HG03520 (cell line): ENCODE measurements at regions not wholly inside any gene's neighbourhood (a gene's known extent, or its start where the extent isn't known, plus 50 kb on each side); places are given as distances from the start of the nearest gene placed in this dataset.
"Not testable (repeated sequence)": the region's sequence is repeated elsewhere in the genome, so short reads cannot be mapped to it uniquely, and the experiment has no call there.

Source experiments
- ATAC-seq: cut with Tn5 transposase; IDR thresholded peaks from one replicate; pipeline ENCODE4 v1.9.1; 2021; ENCODE audit warnings: mild to moderate bottlenecking, moderate library complexity; ENCODE audit not compliant: unreplicated experiment

- peak; percentile 83 for ATAC-seq
Observed at GRCh38 chr11:129695571-129696308, 119.9 kb upstream of the TMEM45B start.

DNA sequence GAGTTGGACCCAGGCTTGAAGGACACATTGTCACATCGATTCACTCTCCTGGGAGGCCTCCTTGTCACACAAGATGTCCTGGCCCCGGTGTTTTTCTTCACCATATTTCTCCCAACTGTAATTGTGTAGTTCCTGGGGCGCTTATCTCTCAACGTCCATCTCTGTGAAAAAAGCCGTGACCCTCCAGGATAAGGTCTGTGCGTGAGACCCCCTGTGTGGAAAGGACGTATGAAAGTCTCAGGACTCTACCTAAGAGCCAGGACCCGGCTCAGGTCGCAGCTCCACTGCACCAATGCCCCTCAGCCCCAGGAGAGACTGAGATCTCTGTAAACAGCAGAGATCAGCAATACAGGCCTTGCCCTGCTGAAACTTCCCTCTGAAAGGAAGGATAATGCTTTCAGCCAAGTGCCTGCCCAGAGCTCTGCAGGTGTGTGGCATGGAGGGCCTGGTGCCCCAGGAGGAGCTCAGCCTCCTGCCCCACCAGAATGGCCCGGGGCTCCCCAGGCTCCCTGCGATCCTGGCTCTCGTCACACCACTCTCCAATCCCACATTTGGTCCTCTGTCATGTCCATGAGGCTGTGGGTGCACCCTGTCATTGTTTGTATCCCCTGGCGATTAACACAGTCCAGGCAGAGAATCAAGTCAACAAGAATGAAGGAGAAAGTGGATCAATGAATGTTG, 119.2 kb upstream of the TMEM45B start:
- ATAC-seq, result no peak

GRCh38 chr11:129698212-129698611, 117.4 kb upstream of the TMEM45B start:
- no peak for ATAC-seq

GRCh38 chr11:129699711-129700304, 115.8 kb upstream of the TMEM45B start:
- no peak for ATAC-seq

- no peak for ATAC-seq
Observed at GRCh38 chr11:129700701-129701100, 114.9 kb upstream of the TMEM45B start.

GRCh38 chr11:129701706-129702105, 113.9 kb upstream of the TMEM45B start:
- ATAC-seq, result no peak

DNA sequence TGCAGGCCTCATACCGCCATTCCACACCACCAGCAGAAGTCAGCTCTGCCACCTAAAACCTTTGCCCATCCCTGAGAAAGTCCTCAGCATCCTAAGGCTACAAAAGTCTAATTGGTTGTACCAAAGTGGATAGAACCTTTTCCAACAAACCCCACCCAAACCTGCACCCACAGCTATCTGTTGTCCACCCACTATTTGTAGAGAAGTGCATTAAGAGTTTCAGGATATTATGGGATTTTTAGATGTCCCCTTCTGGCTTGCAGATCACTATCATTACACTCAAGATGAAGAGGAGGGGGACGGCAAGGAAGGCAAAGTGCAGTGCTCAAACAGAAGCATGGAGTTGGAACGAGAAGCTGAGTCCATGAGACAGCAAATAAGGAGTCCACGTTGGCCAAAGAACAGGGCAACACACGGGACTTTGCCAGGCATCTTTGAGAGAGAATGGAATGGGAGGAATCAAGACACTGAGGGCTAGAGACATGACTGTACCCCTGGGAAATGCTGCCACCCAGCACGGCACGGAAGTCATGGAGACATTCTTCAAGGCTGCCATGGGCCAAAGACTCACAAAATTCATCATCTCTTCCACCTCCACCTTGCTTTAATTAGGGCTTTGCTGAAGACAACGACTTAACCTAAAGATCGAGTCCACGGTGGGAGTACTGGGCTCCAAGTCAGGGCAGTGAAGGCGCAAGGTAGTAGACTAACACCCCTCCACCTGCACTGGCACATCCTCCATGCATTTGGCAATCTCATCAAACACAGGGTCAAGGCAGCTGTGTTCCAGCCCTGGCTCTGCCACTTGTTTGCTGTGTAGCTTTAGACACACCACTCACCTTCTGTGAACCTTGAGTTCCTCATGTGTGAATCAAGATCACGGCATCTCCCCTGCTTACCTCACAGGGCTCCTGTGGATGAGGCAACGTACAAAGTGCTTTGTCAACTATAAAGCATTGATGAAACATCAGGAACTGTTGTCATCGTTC, 112.9 kb upstream of the TMEM45B start:
- ATAC-seq, result no peak

- no peak for ATAC-seq
Observed at GRCh38 chr11:129703846-129704245, 111.8 kb upstream of the TMEM45B start.

- no peak for ATAC-seq
Observed at GRCh38 chr11:129704831-129705230, 110.8 kb upstream of the TMEM45B start.

- no peak for ATAC-seq
Observed at GRCh38 chr11:129705341-129705740, 110.3 kb upstream of the TMEM45B start.

GRCh38 chr11:129705933-129706332, 109.7 kb upstream of the TMEM45B start:
- no peak for ATAC-seq

- ATAC-seq, result no peak
Observed at GRCh38 chr11:129709801-129710398, 105.7 kb upstream of the TMEM45B start.

- no peak for ATAC-seq
Observed at GRCh38 chr11:129710423-129710822, 105.2 kb upstream of the TMEM45B start.

GRCh38 chr11:129711760-129712159, 103.9 kb upstream of the TMEM45B start:
- no peak for ATAC-seq

GRCh38 chr11:129712486-129713240, 103.0 kb upstream of the TMEM45B start:
- ATAC-seq, result not testable (repeated sequence)

DNA sequence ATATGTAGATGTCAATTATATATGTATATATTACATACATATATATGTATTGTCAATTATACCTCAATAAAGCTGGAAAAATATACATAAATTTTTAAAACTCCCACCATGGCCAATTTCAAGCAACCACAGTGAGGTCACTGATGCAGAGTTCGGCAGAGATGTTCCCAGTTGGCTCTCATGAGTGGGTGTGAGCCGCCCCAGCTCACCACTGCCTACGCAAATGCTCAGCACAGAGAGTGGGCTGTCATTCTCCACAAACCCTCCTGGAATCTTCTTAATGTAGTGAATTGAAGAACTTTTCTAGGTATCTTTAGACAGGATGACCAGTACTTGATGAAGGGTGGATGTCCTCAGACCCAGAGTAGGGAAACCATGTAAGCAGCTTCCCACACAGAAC, 96.6 kb upstream of the TMEM45B start:
- no peak for ATAC-seq

- no peak for ATAC-seq
Observed at GRCh38 chr11:129720156-129720555, 95.5 kb upstream of the TMEM45B start.

GRCh38 chr11:129720994-129721393, 94.7 kb upstream of the TMEM45B start:
- no peak for ATAC-seq

- ATAC-seq, result no peak
Observed at GRCh38 chr11:129721685-129722084, 94.0 kb upstream of the TMEM45B start.

DNA sequence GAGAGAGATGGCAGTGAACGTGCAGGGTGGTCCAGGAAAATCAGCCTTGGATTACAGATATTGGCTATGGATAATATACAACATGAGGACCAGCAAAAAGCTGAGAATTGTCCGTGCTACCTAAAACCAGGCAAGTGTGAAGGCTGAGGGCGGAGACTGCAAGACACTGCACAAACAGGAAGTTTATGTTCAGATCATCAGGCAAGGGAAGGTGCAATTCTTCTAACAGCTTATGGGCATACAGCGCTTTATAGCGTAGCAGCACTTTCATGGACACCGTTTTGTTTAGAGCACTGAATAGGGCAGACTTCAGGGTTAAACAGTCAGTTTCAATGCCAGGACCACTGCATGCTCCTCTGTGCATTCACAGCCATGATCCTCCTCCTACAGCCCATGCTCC, 93.1 kb upstream of the TMEM45B start:
- no peak for ATAC-seq
